ENCODE measurements at regions not wholly inside any gene's neighbourhood (a gene's known extent, or its start where the extent isn't known, plus 50 kb on each side); places are given as distances from the start of the nearest gene placed in this dataset.

- no peak for TF ChIP-seq POLR2AphosphoS5 (IDR thresholded peaks at IDR 0.05; ENCODE audit: control insufficient read depth, insufficient read depth, low read depth, low read length)
- TF ChIP-seq, protein P1, sequence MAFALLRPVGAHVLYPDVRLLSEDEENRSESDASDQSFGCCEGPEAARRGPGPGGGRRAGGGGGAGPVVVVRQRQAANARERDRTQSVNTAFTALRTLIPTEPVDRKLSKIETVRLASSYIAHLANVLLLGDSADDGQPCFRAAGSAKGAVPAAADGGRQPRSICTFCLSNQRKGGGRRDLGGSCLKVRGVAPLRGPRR (CRISPR knock-in tag; IDR thresholded peaks at IDR 0.05), result no peak
- TF ChIP-seq PHF20 (IDR thresholded peaks at IDR 0.05; ENCODE audit: partially characterized antibody), result no peak
- TF ChIP-seq THRA (IDR thresholded peaks at IDR 0.05), result no peak
- TF ChIP-seq NRF1 (conservative IDR thresholded peaks at IDR 0.05 in 1 of 2, IDR thresholded peaks at IDR 0.05 in 1 of 2), result no peak
- no peak for TF ChIP-seq GABPA (tag; conservative IDR thresholded peaks at IDR 0.05; ENCODE audit: low read depth)
- TF ChIP-seq ZNF232 (CRISPR knock-in tag; IDR thresholded peaks at IDR 0.05), result no peak
- TF ChIP-seq RBM39 (optimal IDR thresholded peaks at IDR 0.05; ENCODE audit: low read depth, low read length), result no peak
- no peak for TF ChIP-seq SP1 (CRISPR knock-in tag; IDR thresholded peaks at IDR 0.05)
- TF ChIP-seq CHD2 (IDR thresholded peaks at IDR 0.05; ENCODE audit: low read depth, low read length), result no peak
- TF ChIP-seq ZNF282 (CRISPR knock-in tag; IDR thresholded peaks at IDR 0.05), result no peak
Observed at GRCh38 chr1:164337394-164337793, 221.6 kb upstream of the PBX1 start.

Measured in K562 (cell line).